ENCODE measurements at regions not wholly inside any gene's neighbourhood (a gene's known extent, or its start where the extent isn't known, plus 50 kb on each side); places are given as distances from the start of the nearest gene placed in this dataset.

DNA sequence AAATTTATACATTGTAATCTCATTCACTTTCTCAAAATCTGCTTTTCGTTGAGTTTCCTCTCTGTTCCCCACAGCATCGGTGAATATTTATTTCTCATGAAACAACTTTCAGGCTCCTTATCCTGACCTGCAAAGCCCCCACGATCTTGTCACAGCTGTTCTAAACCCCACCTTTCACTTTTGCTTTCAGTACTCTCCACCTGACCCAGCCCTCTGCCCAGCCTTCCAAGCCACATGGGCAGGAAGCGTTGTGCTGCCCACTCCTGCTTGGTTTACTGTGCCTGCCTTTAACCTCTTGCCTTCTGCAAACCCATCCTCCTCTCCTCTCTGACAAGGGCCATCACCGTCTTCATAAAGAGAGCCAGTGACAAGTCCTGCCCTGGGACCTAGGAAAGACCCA lies 262.5 kb downstream of the GALR1 start:
- Histone ChIP-seq H3K27ac (ENCODE audit: low read depth, low read length) (no peak overlapping the region), H3K27me3 (ENCODE audit: control insufficient read depth, insufficient read depth, low read length) (no peaks in the 10 kb centered on the region), H3K4me3 (ENCODE audit: low read length) (no peak overlapping the region), H3K9ac (ENCODE audit: low read length) (no peak overlapping the region), H3K36me3 (ENCODE audit: control insufficient read depth, insufficient read depth, low read length) (no peaks in the 10 kb centered on the region), H3K4me1 (ENCODE audit: control insufficient read depth, insufficient read depth, low read length) (no peaks in the 10 kb centered on the region)

DNA sequence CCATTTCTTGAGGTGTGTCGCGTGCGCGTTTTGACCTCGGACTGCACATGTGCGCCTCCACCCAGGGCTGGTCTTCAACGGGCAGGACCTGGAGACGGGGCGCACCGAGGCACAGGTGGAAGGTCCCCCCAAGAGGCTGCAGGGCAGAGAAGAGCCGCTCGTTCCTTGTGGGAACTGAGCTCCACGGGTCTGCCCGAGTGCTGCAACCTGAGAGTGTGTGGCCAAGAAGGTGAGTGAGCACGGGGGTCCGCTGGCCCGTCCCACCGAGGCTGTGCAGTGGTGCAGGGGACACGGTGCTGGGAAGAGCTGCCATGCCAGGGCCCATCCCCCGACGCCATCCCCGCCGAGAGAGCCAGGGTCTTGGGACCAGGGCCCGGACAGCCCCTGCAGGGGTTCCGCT lies 268.3 kb downstream of the GALR1 start:
- Histone ChIP-seq H3K4me1 (ENCODE audit: control insufficient read depth, insufficient read depth, low read length) (no peaks in the 10 kb centered on the region), H3K36me3 (ENCODE audit: control insufficient read depth, insufficient read depth, low read length) (no peaks in the 10 kb centered on the region), H3K4me3 (ENCODE audit: low read length) (no peak overlapping the region), H3K27me3 (ENCODE audit: control insufficient read depth, insufficient read depth, low read length) (no peaks in the 10 kb centered on the region), H3K9ac (ENCODE audit: low read length) (no peak overlapping the region), H3K27ac (ENCODE audit: low read depth, low read length) (no peak overlapping the region)

DNA sequence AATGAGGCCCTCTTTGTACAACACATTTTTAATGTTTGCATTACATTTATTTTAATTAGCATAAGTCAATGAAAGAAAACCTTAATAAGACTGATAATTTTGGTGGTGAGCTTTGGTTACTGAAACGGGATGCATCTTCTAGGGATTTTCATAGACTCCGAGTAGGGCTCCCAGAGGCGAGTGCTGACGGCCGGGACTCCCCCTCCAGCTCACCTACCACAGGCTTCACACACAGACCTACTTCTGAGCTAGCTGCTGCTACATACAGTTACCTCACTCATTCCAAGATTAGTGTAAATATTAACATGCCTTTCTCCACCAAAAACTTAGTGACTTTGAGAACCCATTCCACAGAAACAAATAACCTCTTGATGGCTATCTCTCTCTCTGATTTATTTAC lies 271.1 kb downstream of the GALR1 start:
- Histone ChIP-seq H3K27ac (ENCODE audit: low read depth, low read length) (no peak overlapping the region), H3K27me3 (ENCODE audit: control insufficient read depth, insufficient read depth, low read length) (no peaks in the 10 kb centered on the region), H3K36me3 (ENCODE audit: control insufficient read depth, insufficient read depth, low read length) (no peaks in the 10 kb centered on the region), H3K4me3 (ENCODE audit: low read length) (no peak overlapping the region), H3K9ac (ENCODE audit: low read length) (no peak overlapping the region), H3K4me1 (ENCODE audit: control insufficient read depth, insufficient read depth, low read length) (no peaks in the 10 kb centered on the region)

DNA sequence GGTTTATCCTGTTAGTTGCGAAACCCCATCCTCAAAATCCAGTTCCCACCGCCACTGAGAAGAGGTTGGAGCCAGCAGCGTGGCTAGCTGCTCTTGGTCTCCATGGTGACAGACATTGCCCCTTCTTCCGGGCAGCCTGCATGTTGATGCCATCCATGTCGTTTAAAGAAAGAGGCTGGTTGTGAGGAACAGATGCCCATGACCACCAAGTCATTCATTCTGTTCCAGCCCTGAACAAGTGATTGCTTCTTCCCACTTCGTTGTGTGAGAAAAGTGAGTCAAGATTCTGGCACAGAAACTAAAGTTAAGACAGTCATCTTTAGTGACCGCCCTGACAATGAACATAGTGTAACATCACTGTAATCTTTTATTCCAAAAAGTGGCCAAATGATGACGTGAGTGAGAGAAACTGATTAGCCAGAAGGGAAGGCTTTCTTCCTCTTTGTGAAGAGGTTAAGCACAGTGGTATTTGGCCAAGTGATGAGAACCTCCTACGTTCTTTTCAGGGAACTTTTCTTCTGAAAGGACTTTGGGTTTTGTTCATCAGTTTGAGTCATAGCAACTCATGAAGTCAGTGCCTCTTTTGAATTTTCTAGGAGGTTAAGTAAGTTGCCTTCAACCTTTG lies 272.5 kb downstream of the GALR1 start:
- no peaks in the 10 kb centered on the region for H3K4me1 ChIP-seq (ENCODE audit: control insufficient read depth, insufficient read depth, low read length)
- H3K36me3 ChIP-seq (ENCODE audit: control insufficient read depth, insufficient read depth, low read length) = no peaks in the 10 kb centered on the region

DNA sequence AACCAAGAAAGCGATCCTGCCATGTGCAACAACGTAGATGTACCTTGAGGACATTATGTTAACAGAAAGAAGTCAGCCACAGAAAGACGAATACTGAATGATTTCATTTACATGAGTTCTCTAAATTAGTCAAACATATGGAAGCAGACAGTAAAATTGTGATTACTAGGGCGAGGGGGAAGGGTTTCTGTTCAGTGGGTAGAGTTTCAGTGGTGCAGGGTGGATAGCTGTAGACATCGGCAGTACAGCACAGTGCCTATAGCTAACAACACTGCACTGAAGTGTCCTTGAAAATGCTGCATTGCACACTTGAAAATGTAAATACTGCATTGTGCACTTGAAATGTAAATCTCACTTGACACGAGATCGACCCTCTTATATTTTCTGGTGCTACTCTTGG lies 275.3 kb downstream of the GALR1 start:
- no peak overlapping the region for H3K9ac ChIP-seq (ENCODE audit: low read length)
- no peak overlapping the region for H3K27ac ChIP-seq (ENCODE audit: low read depth, low read length)
- H3K4me3 ChIP-seq (ENCODE audit: low read length) = no peak overlapping the region
- no peaks in the 10 kb centered on the region for H3K36me3 ChIP-seq (ENCODE audit: control insufficient read depth, insufficient read depth, low read length)
- H3K4me1 ChIP-seq (ENCODE audit: control insufficient read depth, insufficient read depth, low read length) = no peaks in the 10 kb centered on the region
- H3K27me3 ChIP-seq (ENCODE audit: control insufficient read depth, insufficient read depth, low read length) = no peaks in the 10 kb centered on the region

More for the DNA sequence above, 272.5 kb downstream of the GALR1 start:
- Histone ChIP-seq H3K9ac (ENCODE audit: low read length) (no peak overlapping the region), H3K27ac (ENCODE audit: low read depth, low read length) (no peak overlapping the region), H3K4me3 (ENCODE audit: low read length) (no peak overlapping the region), H3K27me3 (ENCODE audit: control insufficient read depth, insufficient read depth, low read length) (no peaks in the 10 kb centered on the region)

DNA sequence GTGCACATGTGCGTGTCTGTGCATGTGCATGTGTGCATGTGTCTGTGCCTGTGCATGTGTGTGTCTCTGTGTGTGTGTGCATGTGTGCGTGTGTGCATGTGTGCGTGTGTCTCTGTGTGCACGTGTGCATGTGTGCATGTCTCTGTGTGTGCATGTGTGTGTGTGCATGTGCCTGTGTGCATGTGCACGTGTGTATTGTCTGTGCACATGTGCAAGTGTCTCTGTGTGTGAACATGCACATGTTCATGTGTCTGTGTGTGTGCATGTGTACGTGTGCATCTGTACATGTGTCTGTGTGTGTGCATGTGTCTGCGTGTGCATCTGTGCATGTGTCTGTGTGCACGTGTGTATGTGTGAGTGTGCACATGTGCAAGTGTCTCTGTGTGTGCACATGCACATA lies 277.3 kb downstream of the GALR1 start:
- Histone ChIP-seq H3K4me1 (ENCODE audit: control insufficient read depth, insufficient read depth, low read length) (no peaks in the 10 kb centered on the region), H3K27ac (ENCODE audit: low read depth, low read length) (no peak overlapping the region), H3K36me3 (ENCODE audit: control insufficient read depth, insufficient read depth, low read length) (no peaks in the 10 kb centered on the region)

DNA sequence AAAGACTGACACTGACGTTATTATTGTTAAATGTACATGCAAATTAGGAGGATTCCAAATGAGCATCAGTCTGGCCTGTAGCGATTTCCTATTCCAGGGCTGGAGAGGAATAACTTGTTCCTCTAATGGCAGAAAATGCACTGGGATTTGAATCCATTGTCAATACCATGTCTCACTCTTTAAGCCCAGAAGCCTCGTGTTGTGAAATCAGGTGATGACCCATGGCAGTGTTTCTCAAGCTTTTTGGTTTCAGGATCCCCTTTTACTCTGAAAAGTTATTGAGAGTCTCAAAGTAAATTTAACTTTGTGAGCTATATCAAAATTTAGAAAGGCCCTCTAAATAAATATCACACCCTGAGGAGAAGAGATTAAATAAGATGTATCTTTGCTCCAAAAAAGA lies 279.2 kb downstream of the GALR1 start:
- no peaks in the 10 kb centered on the region for H3K27me3 ChIP-seq (ENCODE audit: control insufficient read depth, insufficient read depth, low read length)
- no peak overlapping the region for H3K27ac ChIP-seq (ENCODE audit: low read depth, low read length)
- H3K4me1 ChIP-seq (ENCODE audit: control insufficient read depth, insufficient read depth, low read length) = no peaks in the 10 kb centered on the region
- no peak overlapping the region for H3K4me3 ChIP-seq (ENCODE audit: low read length)
- no peaks in the 10 kb centered on the region for H3K36me3 ChIP-seq (ENCODE audit: control insufficient read depth, insufficient read depth, low read length)
- H3K9ac ChIP-seq (ENCODE audit: low read length) = no peak overlapping the region

More for the DNA sequence above, 277.3 kb downstream of the GALR1 start:
- Histone ChIP-seq H3K9ac (ENCODE audit: low read length) (no peak overlapping the region), H3K27me3 (ENCODE audit: control insufficient read depth, insufficient read depth, low read length) (no peaks in the 10 kb centered on the region), H3K4me3 (ENCODE audit: low read length) (no peak overlapping the region)

DNA sequence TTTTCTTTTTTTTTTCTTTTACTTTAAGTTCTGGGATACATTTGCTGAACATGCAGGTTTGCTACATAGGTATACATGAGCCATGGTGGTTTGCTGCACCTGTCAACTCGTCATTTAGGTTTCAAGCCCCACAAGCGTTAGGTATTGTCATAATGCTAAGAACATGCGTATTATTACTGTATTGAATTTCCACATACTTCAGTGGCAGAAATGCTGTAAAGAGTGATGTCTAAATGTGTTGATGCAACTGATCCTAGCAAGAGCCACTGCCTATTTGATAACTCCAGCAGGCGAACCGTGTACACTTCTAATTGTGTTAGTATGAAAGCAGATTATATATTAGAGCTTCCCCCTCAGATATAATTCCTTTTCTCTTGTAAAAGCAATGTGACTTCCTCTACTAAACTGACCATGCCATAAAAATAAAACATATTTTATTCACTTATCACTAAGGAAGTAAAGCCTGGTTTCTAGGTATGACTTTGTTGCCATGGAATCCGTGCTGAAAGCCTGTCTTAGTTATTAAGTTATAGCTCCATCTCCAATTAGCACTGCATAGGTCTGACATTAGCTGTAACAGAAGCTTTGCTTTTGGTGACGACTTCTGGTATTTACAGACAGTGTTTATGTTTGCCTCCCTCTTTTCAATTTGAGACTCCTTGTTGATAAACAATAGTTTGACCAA lies 280.0 kb downstream of the GALR1 start:
- Histone ChIP-seq H3K4me3 (ENCODE audit: low read length) (no peak overlapping the region), H3K27ac (ENCODE audit: low read depth, low read length) (no peak overlapping the region), H3K27me3 (ENCODE audit: control insufficient read depth, insufficient read depth, low read length) (no peaks in the 10 kb centered on the region), H3K9ac (ENCODE audit: low read length) (no peak overlapping the region), H3K4me1 (ENCODE audit: control insufficient read depth, insufficient read depth, low read length) (no peaks in the 10 kb centered on the region), H3K36me3 (ENCODE audit: control insufficient read depth, insufficient read depth, low read length) (no peaks in the 10 kb centered on the region)

DNA sequence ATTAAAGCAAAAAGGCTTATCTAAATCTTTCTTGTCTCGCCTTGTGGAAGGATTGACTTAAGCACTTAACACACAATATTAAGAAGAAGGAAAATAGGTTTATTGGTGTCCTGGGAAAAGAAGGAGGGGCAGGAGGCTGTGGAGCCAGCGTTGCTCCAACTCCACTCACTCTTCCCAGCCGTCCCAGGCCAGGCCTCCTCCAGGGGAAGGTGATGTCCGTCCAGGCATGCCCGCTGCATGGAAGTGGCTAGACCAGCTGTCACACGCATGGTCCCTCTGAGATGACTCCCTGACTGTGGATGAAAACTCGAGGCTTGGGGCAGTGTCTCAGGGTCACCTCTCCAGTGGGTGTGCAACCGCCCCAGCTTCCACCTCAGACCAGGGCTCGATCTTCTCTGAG lies 281.1 kb downstream of the GALR1 start:
- Histone ChIP-seq H3K4me1 (ENCODE audit: control insufficient read depth, insufficient read depth, low read length) (no peaks in the 10 kb centered on the region), H3K36me3 (ENCODE audit: control insufficient read depth, insufficient read depth, low read length) (no peaks in the 10 kb centered on the region), H3K27me3 (ENCODE audit: control insufficient read depth, insufficient read depth, low read length) (no peaks in the 10 kb centered on the region), H3K27ac (ENCODE audit: low read depth, low read length) (no peak overlapping the region), H3K9ac (ENCODE audit: low read length) (no peak overlapping the region), H3K4me3 (ENCODE audit: low read length) (no peak overlapping the region)

DNA sequence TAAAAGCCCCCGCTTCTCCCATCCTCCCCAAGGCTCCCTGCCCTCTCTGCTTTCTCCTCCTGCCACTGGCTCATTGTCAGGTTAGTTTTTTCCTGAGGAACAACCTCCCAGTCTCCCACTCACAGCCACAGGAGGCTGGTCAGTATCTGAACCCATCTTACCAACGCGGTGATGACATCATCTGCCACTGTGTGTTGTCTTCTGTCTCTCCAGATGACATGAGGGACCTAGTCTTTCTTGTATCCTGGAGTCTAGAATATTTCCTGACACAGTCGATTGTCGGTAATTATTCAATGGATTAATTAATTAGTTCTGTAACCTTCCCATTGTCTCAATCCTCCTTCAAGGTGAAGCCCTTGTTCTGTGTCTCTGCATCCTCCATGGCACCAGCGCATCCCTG lies 290.2 kb downstream of the GALR1 start:
- Histone ChIP-seq H3K4me1 (ENCODE audit: control insufficient read depth, insufficient read depth, low read length) (no peaks in the 10 kb centered on the region), H3K9ac (ENCODE audit: low read length) (no peak overlapping the region), H3K4me3 (ENCODE audit: low read length) (no peak overlapping the region), H3K27me3 (ENCODE audit: control insufficient read depth, insufficient read depth, low read length) (no peaks in the 10 kb centered on the region), H3K27ac (ENCODE audit: low read depth, low read length) (no peak overlapping the region), H3K36me3 (ENCODE audit: control insufficient read depth, insufficient read depth, low read length) (no peaks in the 10 kb centered on the region)

DNA sequence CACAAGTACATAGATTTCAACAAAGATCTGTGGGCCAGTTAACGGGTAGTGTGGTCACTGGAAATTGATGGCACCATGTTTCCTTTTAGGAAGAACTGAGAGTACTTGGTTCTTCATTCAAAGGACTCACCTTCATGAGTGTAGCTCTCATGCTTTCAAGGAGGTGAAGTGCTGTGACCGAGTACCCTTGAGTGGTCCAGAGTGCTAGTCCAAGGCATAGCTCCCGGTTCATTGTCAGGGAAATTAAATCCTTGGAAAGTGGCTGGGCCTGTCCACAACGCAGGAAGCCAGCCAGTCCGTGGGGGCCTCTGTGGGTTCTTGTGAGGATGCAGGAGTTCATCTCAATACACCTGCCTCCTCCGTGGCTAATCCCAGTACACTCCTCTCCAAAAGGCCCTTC lies 295.1 kb downstream of the GALR1 start:
- H3K4me1 ChIP-seq (ENCODE audit: control insufficient read depth, insufficient read depth, low read length) = no peaks in the 10 kb centered on the region
- no peaks in the 10 kb centered on the region for H3K27me3 ChIP-seq (ENCODE audit: control insufficient read depth, insufficient read depth, low read length)
- no peak overlapping the region for H3K9ac ChIP-seq (ENCODE audit: low read length)
- no peaks in the 10 kb centered on the region for H3K36me3 ChIP-seq (ENCODE audit: control insufficient read depth, insufficient read depth, low read length)
- no peak overlapping the region for H3K27ac ChIP-seq (ENCODE audit: low read depth, low read length)
- no peak overlapping the region for H3K4me3 ChIP-seq (ENCODE audit: low read length)

DNA sequence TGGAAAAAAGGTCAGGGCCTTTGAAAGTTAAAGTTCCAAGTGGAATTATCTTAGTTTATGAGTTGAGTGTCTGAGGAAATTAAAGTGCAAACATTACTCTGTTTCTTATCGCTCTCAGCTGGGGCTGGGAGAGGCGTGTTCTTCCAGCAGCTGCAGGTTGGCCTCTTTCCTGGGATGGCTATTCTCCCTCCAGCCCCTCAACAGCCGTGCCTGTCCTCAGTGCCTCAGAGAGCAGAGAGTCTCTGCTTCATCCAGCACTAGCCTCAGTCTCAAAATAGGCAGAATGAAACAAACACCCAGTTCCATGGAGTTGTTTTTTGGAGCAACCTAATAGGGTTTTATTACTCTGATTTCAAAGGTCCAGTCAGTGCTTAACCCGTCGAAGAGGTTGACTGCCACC lies 298.1 kb downstream of the GALR1 start:
- Histone ChIP-seq H3K4me1 (ENCODE audit: control insufficient read depth, insufficient read depth, low read length) (no peaks in the 10 kb centered on the region), H3K36me3 (ENCODE audit: control insufficient read depth, insufficient read depth, low read length) (no peaks in the 10 kb centered on the region), H3K27ac (ENCODE audit: low read depth, low read length) (no peak overlapping the region), H3K9ac (ENCODE audit: low read length) (no peak overlapping the region), H3K27me3 (ENCODE audit: control insufficient read depth, insufficient read depth, low read length) (no peaks in the 10 kb centered on the region), H3K4me3 (ENCODE audit: low read length) (no peak overlapping the region)

DNA sequence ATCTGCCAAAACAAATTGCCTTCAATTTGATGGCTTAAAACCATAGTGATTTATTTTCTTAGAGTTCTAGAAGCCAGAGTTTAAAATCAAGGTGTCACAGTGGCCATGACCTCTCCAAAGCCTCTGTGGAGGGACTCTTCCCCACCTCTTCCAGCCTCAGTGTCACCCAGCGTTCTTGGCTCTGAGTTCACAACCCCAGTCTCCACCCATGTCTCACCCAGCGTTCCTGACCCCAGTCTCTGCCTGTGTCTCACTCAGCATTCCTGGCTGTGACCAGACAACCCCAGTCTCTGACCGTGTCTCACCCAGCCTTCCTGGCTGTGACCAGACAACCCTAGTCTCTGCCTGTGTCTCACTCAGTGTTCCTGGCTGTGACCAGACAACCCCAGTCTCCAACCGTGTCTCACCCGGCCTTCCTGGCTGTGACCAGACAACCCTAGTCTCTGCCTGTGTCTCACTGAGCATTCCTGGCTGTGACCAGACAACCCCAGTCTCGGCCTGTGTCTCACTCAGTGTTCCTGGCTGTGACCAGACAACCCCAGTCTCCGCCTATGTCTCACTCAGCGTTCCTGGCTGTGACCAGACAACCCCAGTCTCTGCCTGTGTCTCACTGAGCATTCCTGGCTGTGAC lies 299.3 kb downstream of the GALR1 start:
- Histone ChIP-seq H3K9ac (ENCODE audit: low read length) (no peak overlapping the region), H3K36me3 (ENCODE audit: control insufficient read depth, insufficient read depth, low read length) (no peaks in the 10 kb centered on the region), H3K27me3 (ENCODE audit: control insufficient read depth, insufficient read depth, low read length) (no peaks in the 10 kb centered on the region), H3K4me1 (ENCODE audit: control insufficient read depth, insufficient read depth, low read length) (no peaks in the 10 kb centered on the region), H3K27ac (ENCODE audit: low read depth, low read length) (no peak overlapping the region), H3K4me3 (ENCODE audit: low read length) (no peak overlapping the region)
